ENCODE measurements at regions not wholly inside any gene's neighbourhood (a gene's known extent, or its start where the extent isn't known, plus 50 kb on each side); places are given as distances from the start of the nearest gene placed in this dataset.

GRCh38 chr4:130359542-130359941, 1263.6 kb downstream of the C4orf33 start:
- Mint-ChIP-seq H3K4me3 (ENCODE audit: unreplicated experiment) (no peak overlapping the region), H3K27me3 (ENCODE audit: unreplicated experiment) (no peaks in the 10 kb centered on the region), H3K27ac (ENCODE audit: unreplicated experiment) (no peak overlapping the region), H3K36me3 (ENCODE audit: unreplicated experiment) (no peaks in the 10 kb centered on the region), H3K4me1 (ENCODE audit: low read depth, unreplicated experiment) (no peaks in the 10 kb centered on the region), H3K9me3 (ENCODE audit: unreplicated experiment) (no peaks in the 10 kb centered on the region)
- TF ChIP-seq CTCF (IDR thresholded peaks at IDR 0.05; ENCODE audit: partially characterized antibody, unreplicated experiment): no peak
- no peak for DNase-seq

GRCh38 chr4:130361616-130362015, 1265.7 kb downstream of the C4orf33 start:
- H3K9me3 Mint-ChIP-seq (ENCODE audit: unreplicated experiment): no peaks in the 10 kb centered on the region
- TF ChIP-seq CTCF (IDR thresholded peaks at IDR 0.05; ENCODE audit: partially characterized antibody, unreplicated experiment): no peak
- no peaks in the 10 kb centered on the region for H3K27me3 Mint-ChIP-seq (ENCODE audit: unreplicated experiment)
- H3K27ac Mint-ChIP-seq (ENCODE audit: unreplicated experiment): no peak overlapping the region
- H3K4me3 Mint-ChIP-seq (ENCODE audit: unreplicated experiment): no peak overlapping the region
- no peak for DNase-seq
- H3K36me3 Mint-ChIP-seq (ENCODE audit: unreplicated experiment): no peaks in the 10 kb centered on the region
- no peaks in the 10 kb centered on the region for H3K4me1 Mint-ChIP-seq (ENCODE audit: low read depth, unreplicated experiment)

- H3K27ac Mint-ChIP-seq (ENCODE audit: unreplicated experiment): no peak overlapping the region
- no peaks in the 10 kb centered on the region for H3K4me1 Mint-ChIP-seq (ENCODE audit: low read depth, unreplicated experiment)
- H3K36me3 Mint-ChIP-seq (ENCODE audit: unreplicated experiment): no peaks in the 10 kb centered on the region
- no peaks in the 10 kb centered on the region for H3K27me3 Mint-ChIP-seq (ENCODE audit: unreplicated experiment)
- no peak for DNase-seq
- no peak for TF ChIP-seq CTCF (IDR thresholded peaks at IDR 0.05; ENCODE audit: partially characterized antibody, unreplicated experiment)
- no peaks in the 10 kb centered on the region for H3K9me3 Mint-ChIP-seq (ENCODE audit: unreplicated experiment)
- no peak overlapping the region for H3K4me3 Mint-ChIP-seq (ENCODE audit: unreplicated experiment)
These were observed 1272.7 kb downstream of the C4orf33 start for GRCh38 chr4:130368668-130369067.

GRCh38 chr4:130393231-130393630, 1297.3 kb downstream of the C4orf33 start:
- Mint-ChIP-seq H3K4me1 (ENCODE audit: low read depth, unreplicated experiment) (no peaks in the 10 kb centered on the region), H3K27ac (ENCODE audit: unreplicated experiment) (no peak overlapping the region), H3K4me3 (ENCODE audit: unreplicated experiment) (no peak overlapping the region), H3K36me3 (ENCODE audit: unreplicated experiment) (no peaks in the 10 kb centered on the region), H3K27me3 (ENCODE audit: unreplicated experiment) (no peaks in the 10 kb centered on the region), H3K9me3 (ENCODE audit: unreplicated experiment) (no peaks in the 10 kb centered on the region)
- TF ChIP-seq CTCF (IDR thresholded peaks at IDR 0.05; ENCODE audit: partially characterized antibody, unreplicated experiment): no peak
- no peak for DNase-seq

GRCh38 chr4:130393642-130394041, 1297.7 kb downstream of the C4orf33 start:
- H3K4me3 Mint-ChIP-seq (ENCODE audit: unreplicated experiment): no peak overlapping the region
- no peaks in the 10 kb centered on the region for H3K36me3 Mint-ChIP-seq (ENCODE audit: unreplicated experiment)
- no peaks in the 10 kb centered on the region for H3K9me3 Mint-ChIP-seq (ENCODE audit: unreplicated experiment)
- no peak for TF ChIP-seq CTCF (IDR thresholded peaks at IDR 0.05; ENCODE audit: partially characterized antibody, unreplicated experiment)
- H3K27ac Mint-ChIP-seq (ENCODE audit: unreplicated experiment): no peak overlapping the region
- DNase-seq: no peak
- no peaks in the 10 kb centered on the region for H3K4me1 Mint-ChIP-seq (ENCODE audit: low read depth, unreplicated experiment)
- no peaks in the 10 kb centered on the region for H3K27me3 Mint-ChIP-seq (ENCODE audit: unreplicated experiment)

All from glutamatergic neuron (in vitro differentiated cells).